WTC11 (cell line): ENCODE measurements at regions not wholly inside any gene's neighbourhood (a gene's known extent, or its start where the extent isn't known, plus 50 kb on each side); places are given as distances from the start of the nearest gene placed in this dataset.

Experiments
- ATAC-seq: fragments of 200-7000 bp; cut with Tn5 transposase; 2 replicates; pipeline ENCODE4 v1.10.0; 2021; ENCODE audit warnings: mild to moderate bottlenecking, moderate library complexity
- CTCF ChIA-PET: fragments of 300-600 bp; sonication (Branson Sonifier 250); formaldehyde crosslinking; loops from one replicate; lab custom pipeline; 2021; ENCODE audit warnings: antibody characterized with exemption; lab: Charles Lee
- POLR2A ChIA-PET: fragments of 350-600 bp; sonication (Branson Sonifier 250); formaldehyde crosslinking; loops from one replicate; lab custom pipeline; 2021; ENCODE audit warnings: antibody characterized with exemption; lab: Charles Lee
- DNase-seq: peaks from one replicate; pipeline ENCODE4 v3.0.0; 2021; ENCODE audit warnings: low spot score
- H3K27ac Mint-ChIP-seq: 2 replicates; pipeline ENCODE4 v1.8.0; 2021; ENCODE audit warnings: mixed read lengths
- H3K27me3 Mint-ChIP-seq: 2 replicates; pipeline ENCODE4 v1.8.0; 2021; ENCODE audit warnings: low read depth, mild to moderate bottlenecking, moderate library complexity, mixed read lengths
- H3K36me3 Mint-ChIP-seq: 2 replicates; pipeline ENCODE4 v1.8.0; 2021; ENCODE audit warnings: mixed read lengths
- H3K4me1 Mint-ChIP-seq: 2 replicates; pipeline ENCODE4 v1.8.0; 2022; ENCODE audit warnings: mixed read lengths
- H3K4me3 Mint-ChIP-seq: 2 replicates; pipeline ENCODE4 v1.8.0; 2021; ENCODE audit warnings: mild to moderate bottlenecking, moderate library complexity, mixed read lengths
- H3K9me3 Mint-ChIP-seq: 2 replicates; pipeline ENCODE4 v1.8.0; 2021; ENCODE audit warnings: mixed read lengths
- ATF2 ChIP-seq: sonication (generic); formaldehyde crosslinking; IDR thresholded peaks from 2 replicates; pipeline ENCODE4 v1.8.1; 2022; ENCODE audit warnings: low read depth, missing genetic modification reagents, borderline replicate concordance
- E2F4 ChIP-seq: sonication (generic); formaldehyde crosslinking; IDR thresholded peaks from 2 replicates; pipeline ENCODE4 v1.8.1; 2022; ENCODE audit warnings: low read depth, mild to moderate bottlenecking, moderate library complexity, missing genetic modification reagents, borderline replicate concordance
- FOXJ3 ChIP-seq: sonication (generic); formaldehyde crosslinking; IDR thresholded peaks from 2 replicates; pipeline ENCODE4 v1.9.0; 2021; ENCODE audit warnings: missing genetic modification reagents, mild to moderate bottlenecking, borderline replicate concordance
- HMGA2 ChIP-seq: fragments of 250-450 bp; sonication (Bioruptor Pico); IDR thresholded peaks from 2 replicates; pipeline ENCODE4 v1.4.0; 2021; ENCODE audit warnings: mild to moderate bottlenecking, moderate library complexity
- IRF2 ChIP-seq: sonication (generic); formaldehyde crosslinking; IDR thresholded peaks from 2 replicates; pipeline ENCODE4 v1.8.0; 2022; ENCODE audit warnings: low read depth, missing genetic modification reagents, borderline replicate concordance
- TCF7 ChIP-seq: sonication (generic); formaldehyde crosslinking; IDR thresholded peaks from 2 replicates; pipeline ENCODE4 v1.8.0; 2022; ENCODE audit warnings: mild to moderate bottlenecking, low read depth, missing genetic modification reagents, moderate library complexity
- ZNF121 ChIP-seq: sonication (generic); formaldehyde crosslinking; IDR thresholded peaks from 2 replicates; pipeline ENCODE4 v1.8.0; 2023; ENCODE audit warnings: missing genetic modification reagents
- ZNF317 ChIP-seq: sonication (generic); formaldehyde crosslinking; IDR thresholded peaks from 2 replicates; pipeline ENCODE4 v1.8.1; 2023; ENCODE audit warnings: low read depth, mild to moderate bottlenecking, moderate library complexity, missing genetic modification reagents, borderline replicate concordance
- ZSCAN18 ChIP-seq: fragments of 250-450 bp; sonication (Bioruptor Pico); IDR thresholded peaks from 2 replicates; pipeline ENCODE4 v2.1.2; 2022; ENCODE audit warnings: mild to moderate bottlenecking, moderate library complexity
- TF ChIP-seq, protein P1 (sequence below): sonication (generic); formaldehyde crosslinking; IDR thresholded peaks from 2 replicates; pipeline ENCODE4 v1.8.1; 2022; ENCODE audit warnings: missing genetic modification reagents, borderline replicate concordance
- TF ChIP-seq, protein P2 (sequence below): sonication (generic); formaldehyde crosslinking; IDR thresholded peaks from 2 replicates; pipeline ENCODE4 v1.8.1; 2023; ENCODE audit warnings: mild to moderate bottlenecking, missing genetic modification reagents
- TF ChIP-seq, protein P3 (sequence below): sonication (generic); formaldehyde crosslinking; IDR thresholded peaks from 2 replicates; pipeline ENCODE4 v1.8.0; 2023; ENCODE audit warnings: mild to moderate bottlenecking, missing genetic modification reagents
- TF ChIP-seq, protein P4 (sequence below): fragments of 250-450 bp; sonication (Bioruptor Pico); conservative IDR thresholded peaks from 2 replicates; pipeline ENCODE4 v1.9.0; 2021; ENCODE audit warnings: mild to moderate bottlenecking
- TF ChIP-seq, protein P5 (sequence below): fragments of 200-600 bp; IDR thresholded peaks from 2 replicates; pipeline ENCODE4 v1.8.0; 2022; ENCODE audit warnings: antibody characterized with exemption
- TF ChIP-seq, protein P6 (sequence below): sonication (generic); formaldehyde crosslinking; IDR thresholded peaks from 2 replicates; pipeline ENCODE4 v1.8.1; 2023; ENCODE audit warnings: mild to moderate bottlenecking, moderate library complexity, missing genetic modification reagents

DNA sequence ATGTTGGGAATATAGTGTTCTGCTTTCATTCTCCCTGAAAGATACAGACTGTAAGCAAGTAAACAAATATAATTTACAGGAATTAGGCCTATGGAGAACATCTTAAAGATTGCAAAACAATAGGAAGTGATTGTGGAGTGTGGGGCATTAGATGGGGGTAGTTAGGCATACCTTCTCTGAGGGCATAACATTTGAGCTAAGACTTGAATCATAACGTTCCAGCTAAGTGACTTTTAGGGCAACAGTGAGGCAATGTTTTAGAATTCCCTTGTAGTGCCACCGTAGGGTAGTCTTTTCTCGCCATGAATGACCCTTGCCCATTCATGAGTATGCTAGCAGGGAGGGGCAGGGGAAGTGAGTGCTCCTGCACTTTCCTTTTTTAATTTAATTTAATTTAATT, 173.3 kb downstream of the SPATA31D1 start (continued):
- TF ChIP-seq ZSCAN18 (no peak), FOXJ3 (CRISPR knock-in tag) (no peak), ZNF121 (CRISPR knock-in tag) (no peak), HMGA2 (no peak), ZNF317 (CRISPR knock-in tag) (no peak)
- TF ChIP-seq, protein P1, sequence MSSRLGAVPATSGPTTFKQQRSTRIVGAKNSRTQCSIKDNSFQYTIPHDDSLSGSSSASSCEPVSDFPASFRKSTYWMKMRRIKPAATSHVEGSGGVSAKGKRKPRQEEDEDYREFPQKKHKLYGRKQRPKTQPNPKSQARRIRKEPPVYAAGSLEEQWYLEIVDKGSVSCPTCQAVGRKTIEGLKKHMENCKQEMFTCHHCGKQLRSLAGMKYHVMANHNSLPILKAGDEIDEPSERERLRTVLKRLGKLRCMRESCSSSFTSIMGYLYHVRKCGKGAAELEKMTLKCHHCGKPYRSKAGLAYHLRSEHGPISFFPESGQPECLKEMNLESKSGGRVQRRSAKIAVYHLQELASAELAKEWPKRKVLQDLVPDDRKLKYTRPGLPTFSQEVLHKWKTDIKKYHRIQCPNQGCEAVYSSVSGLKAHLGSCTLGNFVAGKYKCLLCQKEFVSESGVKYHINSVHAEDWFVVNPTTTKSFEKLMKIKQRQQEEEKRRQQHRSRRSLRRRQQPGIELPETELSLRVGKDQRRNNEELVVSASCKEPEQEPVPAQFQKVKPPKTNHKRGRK (CRISPR knock-in tag): no peak
- TF ChIP-seq, protein P2, sequence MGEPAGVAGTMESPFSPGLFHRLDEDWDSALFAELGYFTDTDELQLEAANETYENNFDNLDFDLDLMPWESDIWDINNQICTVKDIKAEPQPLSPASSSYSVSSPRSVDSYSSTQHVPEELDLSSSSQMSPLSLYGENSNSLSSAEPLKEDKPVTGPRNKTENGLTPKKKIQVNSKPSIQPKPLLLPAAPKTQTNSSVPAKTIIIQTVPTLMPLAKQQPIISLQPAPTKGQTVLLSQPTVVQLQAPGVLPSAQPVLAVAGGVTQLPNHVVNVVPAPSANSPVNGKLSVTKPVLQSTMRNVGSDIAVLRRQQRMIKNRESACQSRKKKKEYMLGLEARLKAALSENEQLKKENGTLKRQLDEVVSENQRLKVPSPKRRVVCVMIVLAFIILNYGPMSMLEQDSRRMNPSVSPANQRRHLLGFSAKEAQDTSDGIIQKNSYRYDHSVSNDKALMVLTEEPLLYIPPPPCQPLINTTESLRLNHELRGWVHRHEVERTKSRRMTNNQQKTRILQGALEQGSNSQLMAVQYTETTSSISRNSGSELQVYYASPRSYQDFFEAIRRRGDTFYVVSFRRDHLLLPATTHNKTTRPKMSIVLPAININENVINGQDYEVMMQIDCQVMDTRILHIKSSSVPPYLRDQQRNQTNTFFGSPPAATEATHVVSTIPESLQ (CRISPR knock-in tag): no peak
- TF ChIP-seq, protein P3, sequence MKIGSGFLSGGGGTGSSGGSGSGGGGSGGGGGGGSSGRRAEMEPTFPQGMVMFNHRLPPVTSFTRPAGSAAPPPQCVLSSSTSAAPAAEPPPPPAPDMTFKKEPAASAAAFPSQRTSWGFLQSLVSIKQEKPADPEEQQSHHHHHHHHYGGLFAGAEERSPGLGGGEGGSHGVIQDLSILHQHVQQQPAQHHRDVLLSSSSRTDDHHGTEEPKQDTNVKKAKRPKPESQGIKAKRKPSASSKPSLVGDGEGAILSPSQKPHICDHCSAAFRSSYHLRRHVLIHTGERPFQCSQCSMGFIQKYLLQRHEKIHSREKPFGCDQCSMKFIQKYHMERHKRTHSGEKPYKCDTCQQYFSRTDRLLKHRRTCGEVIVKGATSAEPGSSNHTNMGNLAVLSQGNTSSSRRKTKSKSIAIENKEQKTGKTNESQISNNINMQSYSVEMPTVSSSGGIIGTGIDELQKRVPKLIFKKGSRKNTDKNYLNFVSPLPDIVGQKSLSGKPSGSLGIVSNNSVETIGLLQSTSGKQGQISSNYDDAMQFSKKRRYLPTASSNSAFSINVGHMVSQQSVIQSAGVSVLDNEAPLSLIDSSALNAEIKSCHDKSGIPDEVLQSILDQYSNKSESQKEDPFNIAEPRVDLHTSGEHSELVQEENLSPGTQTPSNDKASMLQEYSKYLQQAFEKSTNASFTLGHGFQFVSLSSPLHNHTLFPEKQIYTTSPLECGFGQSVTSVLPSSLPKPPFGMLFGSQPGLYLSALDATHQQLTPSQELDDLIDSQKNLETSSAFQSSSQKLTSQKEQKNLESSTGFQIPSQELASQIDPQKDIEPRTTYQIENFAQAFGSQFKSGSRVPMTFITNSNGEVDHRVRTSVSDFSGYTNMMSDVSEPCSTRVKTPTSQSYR: no peak
- TF ChIP-seq, protein P4, sequence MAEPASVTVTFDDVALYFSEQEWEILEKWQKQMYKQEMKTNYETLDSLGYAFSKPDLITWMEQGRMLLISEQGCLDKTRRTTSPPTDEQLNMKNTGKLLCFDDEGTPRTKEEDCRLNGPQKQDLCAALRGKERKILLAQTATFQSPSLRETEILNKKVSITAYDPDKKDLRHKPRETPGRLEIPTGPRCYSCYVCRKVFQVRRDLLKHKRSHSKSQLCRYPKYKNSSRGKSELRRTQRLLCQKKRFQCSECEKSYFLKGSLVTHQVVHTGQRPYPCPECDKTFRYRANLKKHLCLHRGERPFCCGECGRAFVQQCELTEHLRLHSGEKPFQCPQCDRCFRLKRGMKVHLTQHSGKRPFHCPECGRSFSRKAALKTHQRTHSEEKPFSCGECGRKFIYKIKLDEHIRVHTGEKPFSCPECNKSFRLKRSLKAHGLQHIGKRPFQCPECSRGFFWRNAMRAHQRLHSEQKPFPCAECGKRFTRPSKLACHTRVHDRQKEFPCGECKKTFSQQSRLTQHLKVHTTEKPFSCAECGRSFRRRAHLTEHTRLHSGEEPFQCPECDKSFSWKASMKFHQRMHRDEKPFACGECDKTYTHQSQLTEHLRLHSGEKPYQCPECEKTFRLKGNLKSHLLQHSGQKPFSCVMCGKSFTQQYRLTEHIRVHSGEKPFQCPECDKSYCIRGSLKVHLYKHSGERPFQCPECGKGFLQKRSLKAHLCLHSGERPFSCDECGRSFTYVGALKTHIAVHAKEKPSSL (CRISPR knock-in tag): no peak

- no peak overlapping the region for H3K27ac Mint-ChIP-seq
- no peaks in the 10 kb centered on the region; the same call in 1 of the 2 replicates for H3K27me3 Mint-ChIP-seq
- no peaks in the 10 kb centered on the region for H3K36me3 Mint-ChIP-seq
- no peak overlapping the region for H3K4me3 Mint-ChIP-seq
- POLR2A ChIA-PET: no interaction called here
- H3K9me3 Mint-ChIP-seq: peaks cover 14% of the 10 kb centered on the region
- CTCF ChIA-PET: no interaction called here
- no peak for DNase-seq
- no peaks in the 10 kb centered on the region for H3K4me1 Mint-ChIP-seq
- no peak for ATAC-seq
- TF ChIP-seq, protein P5, sequence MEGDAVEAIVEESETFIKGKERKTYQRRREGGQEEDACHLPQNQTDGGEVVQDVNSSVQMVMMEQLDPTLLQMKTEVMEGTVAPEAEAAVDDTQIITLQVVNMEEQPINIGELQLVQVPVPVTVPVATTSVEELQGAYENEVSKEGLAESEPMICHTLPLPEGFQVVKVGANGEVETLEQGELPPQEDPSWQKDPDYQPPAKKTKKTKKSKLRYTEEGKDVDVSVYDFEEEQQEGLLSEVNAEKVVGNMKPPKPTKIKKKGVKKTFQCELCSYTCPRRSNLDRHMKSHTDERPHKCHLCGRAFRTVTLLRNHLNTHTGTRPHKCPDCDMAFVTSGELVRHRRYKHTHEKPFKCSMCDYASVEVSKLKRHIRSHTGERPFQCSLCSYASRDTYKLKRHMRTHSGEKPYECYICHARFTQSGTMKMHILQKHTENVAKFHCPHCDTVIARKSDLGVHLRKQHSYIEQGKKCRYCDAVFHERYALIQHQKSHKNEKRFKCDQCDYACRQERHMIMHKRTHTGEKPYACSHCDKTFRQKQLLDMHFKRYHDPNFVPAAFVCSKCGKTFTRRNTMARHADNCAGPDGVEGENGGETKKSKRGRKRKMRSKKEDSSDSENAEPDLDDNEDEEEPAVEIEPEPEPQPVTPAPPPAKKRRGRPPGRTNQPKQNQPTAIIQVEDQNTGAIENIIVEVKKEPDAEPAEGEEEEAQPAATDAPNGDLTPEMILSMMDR: no peak
- no peak for TF ChIP-seq ATF2 (CRISPR knock-in tag)
- TF ChIP-seq ZSCAN18: no peak
- TF ChIP-seq IRF2: no peak
- TF ChIP-seq, protein P6, sequence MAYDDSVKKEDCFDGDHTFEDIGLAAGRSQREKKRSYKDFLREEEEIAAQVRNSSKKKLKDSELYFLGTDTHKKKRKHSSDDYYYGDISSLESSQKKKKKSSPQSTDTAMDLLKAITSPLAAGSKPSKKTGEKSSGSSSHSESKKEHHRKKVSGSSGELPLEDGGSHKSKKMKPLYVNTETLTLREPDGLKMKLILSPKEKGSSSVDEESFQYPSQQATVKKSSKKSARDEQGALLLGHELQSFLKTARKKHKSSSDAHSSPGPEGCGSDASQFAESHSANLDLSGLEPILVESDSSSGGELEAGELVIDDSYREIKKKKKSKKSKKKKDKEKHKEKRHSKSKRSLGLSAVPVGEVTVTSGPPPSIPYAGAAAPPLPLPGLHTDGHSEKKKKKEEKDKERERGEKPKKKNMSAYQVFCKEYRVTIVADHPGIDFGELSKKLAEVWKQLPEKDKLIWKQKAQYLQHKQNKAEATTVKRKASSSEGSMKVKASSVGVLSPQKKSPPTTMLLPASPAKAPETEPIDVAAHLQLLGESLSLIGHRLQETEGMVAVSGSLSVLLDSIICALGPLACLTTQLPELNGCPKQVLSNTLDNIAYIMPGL: no peak
- TF ChIP-seq TCF7: no peak
- TF ChIP-seq E2F4 (CRISPR knock-in tag): no peak
These were observed 175.6 kb downstream of the SPATA31D1 start for GRCh38 chr9:82164159-82164558.
